Activated CD8-positive, alpha-beta T cell treated with anti-CD3 and anti-CD28 coated beads for 36 hours (primary cell): ENCODE measurements at regions not wholly inside any gene's neighbourhood (a gene's known extent, or its start where the extent isn't known, plus 50 kb on each side); places are given as distances from the start of the nearest gene placed in this dataset.

ENCODE experiments used
- ATAC-seq: fragments of 200-7000 bp; cut with Tn5 transposase; one replicate; pipeline ENCODE4 v1.10.0; 2021; ENCODE audit warnings: mild to moderate bottlenecking, moderate library complexity
- CTCF ChIA-PET: fragments of 350-600 bp; sonication (Branson Sonifier 250); formaldehyde crosslinking; loops from one replicate; lab custom pipeline; 2021; ENCODE audit warnings: antibody characterized with exemption; lab: Charles Lee
- POLR2A ChIA-PET: fragments of 350-600 bp; sonication (Branson Sonifier 250); formaldehyde crosslinking; loops from one replicate; lab custom pipeline; 2021; ENCODE audit warnings: antibody characterized with exemption; lab: Charles Lee
- DNase-seq: peaks from one replicate; pipeline ENCODE4 v3.0.0-alpha.2; 2020
- H3K27ac Mint-ChIP-seq: one replicate; pipeline ENCODE4 v1.8.0; 2021; ENCODE audit warnings: mild to moderate bottlenecking, mixed read lengths
- H3K27me3 Mint-ChIP-seq: one replicate; pipeline ENCODE4 v1.8.0; 2021; ENCODE audit warnings: mixed read lengths
- H3K36me3 Mint-ChIP-seq: one replicate; pipeline ENCODE4 v1.8.0; 2021; ENCODE audit warnings: low read depth, mixed read lengths
- H3K4me1 Mint-ChIP-seq: one replicate; pipeline ENCODE4 v1.8.0; 2021; ENCODE audit warnings: low read depth, mixed read lengths
- H3K4me3 Mint-ChIP-seq: one replicate; pipeline ENCODE4 v1.8.0; 2021; ENCODE audit warnings: mild to moderate bottlenecking, moderate library complexity, mixed read lengths
- H3K9me3 Mint-ChIP-seq: one replicate; pipeline ENCODE4 v1.8.0; 2021; ENCODE audit warnings: mixed read lengths
- CTCF ChIP-seq: fragments of 200-600 bp; IDR thresholded peaks from one replicate; pipeline ENCODE4 v1.8.0; 2022; ENCODE audit warnings: antibody characterized with exemption, mild to moderate bottlenecking
- intact Hi-C: fragments of 100-400 bp; cut with micrococcal nuclease; formaldehyde crosslinking; loops from one replicate; pipeline ENCODE4 v1.10.0; 2022

GRCh38 chr11:115665958-115666357 is 161.7 kb upstream of the CADM1 start:
- Mint-ChIP-seq H3K4me1 (no peaks in the 10 kb centered on the region), H3K27me3 (peaks cover 3% of the 10 kb centered on the region), H3K36me3 (no peaks in the 10 kb centered on the region), H3K27ac (no peak overlapping the region), H3K9me3 (no peaks in the 10 kb centered on the region), H3K4me3 (no peak overlapping the region)
- intact Hi-C loops = no loop called here
- no peak for TF ChIP-seq CTCF
- no peak for ATAC-seq
- POLR2A ChIA-PET = no interaction called here
- CTCF ChIA-PET = no interaction called here
- DNase-seq = no peak

- H3K27me3 Mint-ChIP-seq = peaks cover 10% of the 10 kb centered on the region
- H3K4me3 Mint-ChIP-seq = no peak overlapping the region
- intact Hi-C loops = no loop called here
- no peak for TF ChIP-seq CTCF
- H3K27ac Mint-ChIP-seq = no peak overlapping the region
- H3K9me3 Mint-ChIP-seq = no peaks in the 10 kb centered on the region
- ATAC-seq = no peak
- ChIA-PET POLR2A (no interaction called here), CTCF (no interaction called here)
- no peak for DNase-seq
- no peaks in the 10 kb centered on the region for H3K4me1 Mint-ChIP-seq
- H3K36me3 Mint-ChIP-seq = no peaks in the 10 kb centered on the region
These were observed 161.1 kb upstream of the CADM1 start for GRCh38 chr11:115665175-115665821.

- no peak for ATAC-seq
- CTCF ChIA-PET = no interaction called here
- POLR2A ChIA-PET = interaction anchor here (0.7 kb wide), 1 partner anchor 130 kb away, joined by 4 read pairs; no protein-coding TSS in a partner anchor
- intact Hi-C loops = no loop called here
- no peak overlapping the region for H3K27ac Mint-ChIP-seq
- no peaks in the 10 kb centered on the region for H3K36me3 Mint-ChIP-seq
- no peaks in the 10 kb centered on the region for H3K4me1 Mint-ChIP-seq
- no peak overlapping the region for H3K4me3 Mint-ChIP-seq
- TF ChIP-seq CTCF = no peak
- H3K27me3 Mint-ChIP-seq = peaks cover 16% of the 10 kb centered on the region
- no peak for DNase-seq
- no peaks in the 10 kb centered on the region for H3K9me3 Mint-ChIP-seq
These were observed 160.1 kb upstream of the CADM1 start for GRCh38 chr11:115664313-115664712.

GRCh38 chr11:115663790-115664189 is 159.6 kb upstream of the CADM1 start:
- Mint-ChIP-seq H3K36me3 (no peaks in the 10 kb centered on the region), H3K4me3 (no peak overlapping the region), H3K4me1 (no peaks in the 10 kb centered on the region), H3K9me3 (no peaks in the 10 kb centered on the region), H3K27me3 (peaks cover 19% of the 10 kb centered on the region), H3K27ac (no peak overlapping the region)
- intact Hi-C loops = no loop called here
- ChIA-PET CTCF (no interaction called here), POLR2A (no interaction called here)
- DNase-seq (no peak), ATAC-seq (no peak)
- TF ChIP-seq CTCF = no peak

- Mint-ChIP-seq H3K4me1 (no peaks in the 10 kb centered on the region), H3K27me3 (peaks cover 30% of the 10 kb centered on the region), H3K36me3 (no peaks in the 10 kb centered on the region), H3K9me3 (no peaks in the 10 kb centered on the region), H3K4me3 (no peak overlapping the region), H3K27ac (no peak overlapping the region)
- ATAC-seq = no peak
- intact Hi-C loops = no loop called here
- TF ChIP-seq CTCF = no peak
- ChIA-PET CTCF (no interaction called here), POLR2A (no interaction called here)
- no peak for DNase-seq
These were observed 156.0 kb upstream of the CADM1 start for GRCh38 chr11:115660030-115660805.
